ENCODE measurements at regions not wholly inside any gene's neighbourhood (a gene's known extent, or its start where the extent isn't known, plus 50 kb on each side); places are given as distances from the start of the nearest gene placed in this dataset.

DNA sequence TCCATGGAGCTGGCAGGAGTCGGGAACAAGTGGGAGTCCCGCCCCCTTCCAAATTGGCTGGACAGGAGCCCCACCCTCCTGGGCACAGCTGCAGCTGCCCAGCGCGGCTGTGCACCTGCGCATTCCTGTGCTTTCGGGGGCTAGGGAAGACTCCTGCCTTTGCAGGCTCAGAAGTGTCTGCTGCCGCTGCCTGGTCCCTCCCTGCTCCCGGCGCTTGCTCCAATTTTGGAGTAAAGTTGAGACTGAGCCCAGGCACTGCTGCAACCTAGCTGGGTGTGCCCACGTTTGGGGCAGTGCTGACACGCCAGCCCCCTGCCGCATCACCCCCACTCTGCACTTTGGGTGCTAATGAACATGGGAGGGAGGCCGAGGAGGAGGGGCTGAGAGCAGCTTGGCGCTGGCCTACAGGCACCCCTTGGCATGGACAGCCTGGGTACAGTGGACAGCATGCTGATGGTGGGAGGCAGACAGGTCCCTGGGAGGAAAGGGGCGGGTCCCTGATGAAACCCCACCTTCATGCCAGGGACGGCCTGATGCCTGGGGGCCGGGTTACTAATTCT lies 399.2 kb upstream of the CNTN4 start:
- no peak for DNase-seq

DNA sequence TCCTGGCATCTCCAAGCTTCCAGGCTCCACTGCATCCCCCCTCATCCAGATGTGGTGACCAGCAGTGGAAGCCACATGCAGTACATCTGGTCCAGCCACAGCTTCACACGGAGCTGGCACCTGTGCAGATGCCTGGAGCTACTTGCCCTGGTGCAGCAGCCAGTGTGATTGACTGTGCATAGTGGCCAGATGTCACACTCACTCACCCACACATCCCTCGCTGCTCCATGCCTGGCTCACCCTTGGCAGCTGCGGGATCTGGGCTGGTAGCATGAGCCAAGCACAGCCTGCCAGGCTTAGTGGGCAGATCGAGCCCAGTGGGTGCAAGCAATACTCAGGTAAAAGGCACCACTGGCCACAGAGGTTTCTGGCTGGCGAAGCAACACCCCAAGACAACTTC lies 398.0 kb upstream of the CNTN4 start:
- no peak for DNase-seq

DNA sequence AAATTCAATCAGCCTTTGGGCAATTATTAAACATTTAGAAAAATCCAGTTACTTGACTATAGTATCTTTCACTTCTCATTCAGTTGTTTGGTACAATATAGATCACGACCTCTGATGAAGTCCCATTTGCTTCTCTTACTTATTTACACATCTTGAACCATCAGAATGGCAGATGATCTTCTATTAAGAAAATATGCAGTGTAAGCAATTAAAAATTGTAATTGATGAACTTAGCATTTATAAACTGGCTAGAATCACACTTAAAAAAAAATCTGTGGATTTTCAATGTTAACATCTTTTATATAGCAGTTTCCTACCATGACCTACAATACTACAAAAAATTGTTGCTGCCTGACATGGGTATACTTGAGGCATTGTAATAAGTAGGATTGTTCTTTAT lies 395.5 kb upstream of the CNTN4 start:
- no peak for DNase-seq

DNA sequence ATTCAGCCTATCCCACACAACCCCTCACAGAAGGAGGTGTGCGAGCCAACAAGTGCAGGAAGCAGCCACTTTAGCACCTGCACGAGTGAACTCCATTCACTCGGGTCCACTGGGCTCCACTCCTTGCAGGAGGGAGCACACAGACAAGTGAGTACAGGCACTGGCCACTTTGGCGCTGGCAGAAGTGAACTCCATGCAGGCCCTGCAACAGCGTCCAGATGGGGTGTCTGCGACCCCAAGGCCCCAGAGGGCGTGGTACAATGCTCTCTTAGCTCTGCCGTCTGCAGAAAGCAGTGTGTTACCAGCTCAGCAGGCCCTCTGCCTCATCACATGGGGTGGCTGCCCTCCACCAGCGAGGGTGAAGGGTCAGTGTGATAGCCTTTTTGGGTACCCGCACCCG lies 388.0 kb upstream of the CNTN4 start:
- DNase-seq = no peak

DNA sequence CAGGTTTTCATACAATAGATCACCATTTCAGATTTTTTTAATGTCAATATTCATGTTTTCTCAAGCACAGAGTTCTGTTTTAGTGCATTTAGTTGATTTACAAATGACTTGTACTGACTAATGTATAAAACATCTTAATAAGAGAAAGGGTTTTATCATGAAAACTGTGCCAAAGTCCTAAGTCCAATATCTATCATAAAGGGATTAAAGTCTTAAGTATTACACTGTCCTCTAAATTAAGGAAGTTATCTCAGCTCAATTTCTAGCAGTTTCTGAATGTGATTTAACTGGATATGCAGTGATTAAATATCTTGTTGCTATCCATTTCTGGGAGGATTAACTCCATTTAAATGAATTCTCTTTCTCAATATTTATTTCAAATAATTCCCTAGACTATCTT lies 381.1 kb upstream of the CNTN4 start:
- DNase-seq = no peak

DNA sequence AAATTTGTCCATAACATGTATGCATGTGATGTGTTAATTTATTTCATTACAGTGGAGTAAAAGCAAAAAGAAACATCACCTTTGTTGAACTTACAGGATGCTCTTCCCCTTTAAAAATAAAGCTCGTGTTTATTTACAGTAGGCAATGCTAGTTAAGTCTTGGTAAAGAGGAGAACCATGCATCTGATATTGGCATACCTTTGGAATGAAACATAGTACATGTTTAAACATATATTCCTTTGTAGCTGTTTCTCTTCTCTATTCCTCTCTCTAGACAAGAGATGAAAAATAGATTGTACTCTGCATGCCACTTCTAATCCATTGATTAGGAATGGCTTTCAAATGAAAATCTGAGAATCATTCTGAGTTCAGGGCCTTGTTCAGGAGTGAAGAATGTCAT lies 374.9 kb upstream of the CNTN4 start:
- DNase-seq = no peak

DNA sequence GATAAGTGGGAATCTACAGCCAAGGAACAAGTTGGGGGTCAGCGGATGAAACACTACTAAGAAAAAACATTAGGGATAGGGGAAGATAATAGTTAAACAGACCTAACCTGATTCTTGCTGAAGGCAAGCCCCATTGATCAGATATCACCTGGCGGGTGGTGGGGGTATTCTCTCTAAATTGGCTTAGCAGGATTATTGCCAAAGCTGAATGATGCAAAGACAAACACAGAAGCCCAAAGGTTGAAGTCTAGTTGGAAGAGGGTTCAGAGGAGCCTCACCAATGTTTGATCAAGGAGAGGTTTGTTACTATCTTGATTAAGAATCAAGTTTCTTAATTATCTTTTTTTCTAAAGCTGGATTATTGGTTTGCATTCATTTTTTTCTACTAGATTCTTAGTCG lies 371.9 kb upstream of the CNTN4 start:
- no peak for DNase-seq

DNA sequence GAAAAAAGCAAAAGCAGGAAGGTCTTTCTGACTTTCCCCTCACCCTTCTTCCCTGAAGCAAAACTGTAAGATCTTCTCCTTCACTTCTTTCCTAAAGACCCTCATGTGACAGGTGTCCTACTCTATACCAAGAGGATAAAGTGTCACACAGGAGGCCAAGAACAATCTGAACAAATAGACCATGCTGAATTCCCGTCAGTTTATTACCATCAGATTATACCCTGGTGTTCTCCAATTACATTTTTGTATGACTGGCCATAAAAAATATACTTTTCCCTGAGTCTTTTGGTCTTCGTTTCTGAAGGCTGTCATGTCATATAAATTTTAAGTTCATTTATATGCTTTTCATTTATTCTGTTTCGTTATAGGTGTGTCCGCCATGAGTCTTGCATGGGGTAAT lies 371.4 kb upstream of the CNTN4 start:
- no peak for DNase-seq

DNA sequence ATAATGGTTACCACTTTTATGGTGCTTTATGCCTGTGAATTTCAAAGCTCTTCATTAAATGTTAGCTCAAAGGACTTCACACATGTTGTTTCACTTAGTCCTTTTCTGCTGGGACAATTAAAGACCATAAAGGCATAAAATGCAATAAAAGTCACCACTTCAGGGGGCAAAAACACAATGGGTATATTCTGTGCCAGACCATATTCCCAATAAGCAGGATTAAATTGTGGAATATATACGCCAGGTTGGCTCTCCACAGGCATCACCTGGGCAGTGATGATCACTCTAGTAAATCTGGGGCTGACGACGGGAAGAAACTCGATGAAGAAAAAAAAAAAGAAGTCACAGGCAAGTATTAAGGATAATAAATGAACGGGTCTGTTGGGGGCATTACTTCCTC lies 370.2 kb upstream of the CNTN4 start:
- no peak for DNase-seq

DNA sequence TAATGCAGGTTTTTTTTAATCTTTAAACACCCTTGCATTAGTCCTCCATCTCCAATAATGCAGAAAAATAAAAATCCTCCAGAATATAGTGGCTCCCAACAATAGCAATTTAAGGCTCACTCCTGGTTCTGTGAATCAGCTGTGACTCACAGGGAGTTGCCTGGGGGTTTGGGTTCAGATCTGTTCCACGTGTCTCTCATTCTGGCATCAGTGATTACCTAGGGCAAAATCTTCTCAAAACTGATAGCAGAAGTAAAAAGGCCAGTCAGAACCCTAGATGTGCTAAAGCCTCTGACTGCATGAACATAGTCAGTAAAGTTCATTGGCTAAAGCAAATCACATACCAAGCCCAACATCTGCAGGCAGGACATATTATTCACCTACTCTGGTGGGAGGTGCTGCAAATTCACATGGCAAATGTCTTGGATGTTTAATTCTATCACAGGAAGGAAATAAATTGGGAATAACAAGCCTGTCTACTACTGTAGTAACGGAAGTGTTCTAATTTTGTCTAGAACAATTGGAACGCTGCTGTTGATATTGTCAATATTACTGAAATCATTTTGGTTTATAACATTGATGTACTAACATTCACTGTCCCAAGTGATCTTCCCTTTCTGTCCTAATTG lies 364.1 kb upstream of the CNTN4 start:
- DNase-seq = no peak

DNA sequence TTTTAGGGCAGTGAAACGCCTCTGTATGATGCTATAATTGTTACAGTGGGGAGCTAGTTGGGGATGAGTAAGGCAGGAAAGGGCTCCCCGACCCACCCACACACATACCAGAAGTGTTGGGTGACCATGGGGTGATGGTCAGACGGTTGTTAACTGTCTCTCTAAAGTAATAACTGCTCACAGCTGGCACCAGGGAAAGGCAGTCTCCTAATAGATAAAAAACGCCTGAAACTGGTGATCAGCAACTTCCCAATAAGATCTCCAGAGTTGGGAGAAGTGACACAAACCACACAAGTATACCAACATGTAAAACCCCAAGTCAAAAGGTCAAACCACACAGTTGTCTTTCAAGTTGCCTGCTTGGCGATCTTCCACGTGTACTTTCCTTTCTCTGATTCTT lies 346.5 kb upstream of the CNTN4 start:
- no peak for DNase-seq

DNA sequence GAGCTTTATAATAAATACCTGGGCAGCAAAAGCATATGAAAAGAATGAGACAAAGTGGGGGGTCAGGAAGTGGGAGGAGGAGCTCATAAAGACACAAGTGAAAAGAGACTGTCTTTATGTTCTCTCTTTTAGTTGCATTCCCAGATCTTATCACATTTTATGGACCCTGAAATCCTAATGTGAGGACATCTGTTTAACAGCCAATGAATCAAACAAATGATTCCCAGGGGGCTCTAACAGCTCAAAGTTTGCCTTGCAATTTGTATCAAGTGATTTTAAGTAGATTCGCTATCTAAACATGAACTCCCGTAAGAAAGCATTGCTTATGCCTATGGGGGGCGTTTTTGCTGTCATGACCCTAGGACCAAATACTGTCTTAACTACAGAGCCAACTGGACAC lies 332.3 kb upstream of the CNTN4 start:
- DNase-seq = no peak

DNA sequence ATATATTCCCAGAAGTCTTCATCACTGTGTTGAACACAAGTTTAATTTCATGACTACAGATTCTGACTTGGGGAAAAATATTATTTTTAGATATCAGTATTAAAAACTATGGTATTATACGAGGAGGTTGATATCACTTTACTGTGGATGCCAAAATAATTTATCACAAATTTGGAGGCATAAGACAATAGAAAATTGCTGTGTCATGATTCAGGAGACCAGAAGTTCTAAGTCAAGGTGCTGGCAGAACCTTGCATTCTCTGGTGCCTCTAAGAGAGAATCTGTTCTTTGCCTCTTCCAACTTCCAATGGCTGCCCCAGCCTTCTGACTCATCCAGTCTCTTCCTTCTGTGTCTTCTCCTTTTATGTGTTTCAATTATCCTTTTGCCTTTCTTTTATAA lies 325.0 kb upstream of the CNTN4 start:
- no peak for DNase-seq

DNA sequence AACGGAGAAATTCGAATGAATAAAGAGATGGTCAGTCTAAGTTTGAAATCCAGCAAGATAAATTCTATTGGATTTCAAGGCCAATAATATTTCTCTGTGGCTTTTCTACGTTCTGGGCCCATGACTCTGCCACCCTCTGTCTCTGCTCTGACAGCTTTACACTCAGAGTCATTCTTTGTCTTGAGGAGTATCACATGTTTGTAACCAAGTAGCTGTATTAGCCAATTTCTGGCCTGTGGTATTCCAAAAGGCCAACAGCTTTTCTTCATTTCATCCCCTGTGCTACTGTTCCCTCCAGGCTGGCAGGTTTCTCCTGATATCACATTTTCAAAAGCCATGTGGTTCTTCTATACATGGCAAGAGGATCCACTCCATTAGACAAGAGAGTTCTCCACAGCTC lies 324.1 kb upstream of the CNTN4 start:
- peak; percentile 16 for DNase-seq

DNA sequence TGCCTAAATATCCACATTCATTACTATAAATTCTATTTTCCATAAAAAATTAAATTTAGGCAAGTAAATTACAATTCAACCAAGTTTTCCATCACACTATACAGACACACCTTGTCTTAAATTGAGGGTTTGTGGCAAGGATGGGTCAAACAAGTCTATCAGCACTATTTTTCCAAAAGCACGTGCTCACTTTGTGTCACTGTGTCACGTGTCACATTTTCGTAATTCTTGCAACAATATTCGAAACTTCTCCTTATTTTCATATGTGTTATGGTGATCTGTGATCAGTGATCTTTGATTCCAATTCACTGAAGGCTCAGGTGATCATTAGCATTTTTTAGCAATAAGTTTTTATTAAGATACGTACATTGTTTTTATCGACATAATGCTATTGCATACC lies 323.3 kb upstream of the CNTN4 start:
- DNase-seq = no peak

DNA sequence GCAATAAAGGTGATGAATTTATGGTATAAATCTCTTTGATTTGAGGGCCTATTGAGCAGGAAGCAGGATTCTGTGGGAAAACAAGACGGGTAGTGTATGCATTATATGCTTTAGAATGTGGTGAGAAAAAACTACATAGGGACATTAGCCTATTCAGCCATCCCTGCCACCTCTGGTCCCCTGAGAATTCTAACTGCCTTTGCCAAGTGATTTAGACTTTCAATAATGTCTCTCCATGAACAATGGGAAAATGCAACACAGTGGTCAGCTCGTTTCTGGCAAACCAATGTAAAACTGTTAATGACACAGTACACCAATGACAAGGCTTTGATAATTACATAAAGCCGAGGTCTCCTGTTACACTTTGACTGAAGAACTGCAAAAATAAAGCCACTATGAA lies 314.7 kb upstream of the CNTN4 start:
- DNase-seq = no peak

DNA sequence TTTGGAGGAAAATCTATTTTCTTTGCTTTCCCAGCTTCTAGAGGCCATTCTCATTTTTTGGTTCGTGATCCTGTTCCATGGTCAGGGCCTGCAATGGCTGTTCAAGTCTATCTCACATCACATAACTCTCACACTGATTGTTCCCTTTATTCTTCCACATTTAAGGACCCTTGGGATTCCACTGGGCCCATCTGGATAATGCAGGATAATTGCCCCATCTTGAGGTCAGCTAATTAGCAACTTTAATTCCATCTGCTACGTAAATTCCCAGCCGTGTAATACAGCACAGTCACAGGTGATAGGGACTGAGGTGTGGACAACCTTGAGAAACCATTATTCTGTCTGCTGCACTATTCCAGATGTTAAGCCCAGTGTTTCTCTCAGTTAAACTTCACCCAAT lies 311.6 kb upstream of the CNTN4 start:
- no peak for DNase-seq

DNA sequence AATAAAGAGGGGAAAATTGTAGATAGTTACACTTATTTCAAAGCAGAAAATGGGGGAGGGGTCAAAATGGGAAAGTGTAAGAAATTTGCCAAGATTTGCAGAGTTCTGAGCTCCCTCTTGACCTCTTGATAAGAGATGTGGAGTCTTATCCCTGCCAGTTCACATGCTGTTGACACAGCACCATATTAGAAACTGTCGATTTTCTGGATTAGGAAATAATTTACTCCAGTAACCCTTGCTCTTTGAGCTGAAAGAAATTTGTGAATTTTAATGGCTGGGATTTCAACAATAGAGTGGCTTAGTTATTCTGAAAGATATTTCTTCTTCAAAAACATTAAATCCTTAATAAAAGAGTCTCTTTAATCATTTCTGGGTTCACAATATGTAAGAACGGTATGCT lies 306.2 kb upstream of the CNTN4 start:
- DNase-seq = no peak

DNA sequence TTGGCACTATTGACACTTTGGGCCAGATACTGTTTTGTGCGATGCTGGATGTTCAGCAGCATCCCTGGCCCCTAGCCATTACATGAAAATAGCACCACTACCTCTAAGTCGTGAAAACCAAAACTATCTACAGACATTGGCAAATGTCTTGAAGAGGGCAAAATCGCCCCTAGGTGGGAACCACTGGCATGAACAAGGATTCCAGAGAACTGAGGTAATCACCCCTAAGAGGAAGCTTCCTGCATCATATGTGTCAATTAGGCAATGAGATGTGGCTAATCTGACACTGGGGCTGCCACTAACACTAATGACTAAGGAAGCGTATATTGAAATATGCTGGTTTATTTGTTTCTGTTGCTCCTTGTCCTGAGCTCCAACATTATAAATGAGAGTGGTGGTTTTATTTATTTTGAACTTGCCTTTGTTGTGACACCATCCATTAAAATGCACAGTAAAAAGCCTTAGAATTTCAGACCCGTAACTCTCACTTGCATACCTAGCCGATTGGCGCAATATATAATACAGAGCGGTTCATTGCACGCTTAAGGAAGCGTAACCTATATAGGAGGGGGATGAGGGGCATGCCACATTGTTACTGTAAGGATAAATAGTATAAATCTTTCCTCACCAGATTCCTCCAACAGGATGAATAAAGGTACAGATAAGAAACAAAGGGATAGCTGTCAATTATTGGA lies 299.8 kb upstream of the CNTN4 start:
- peak; percentile 47 for DNase-seq

DNA sequence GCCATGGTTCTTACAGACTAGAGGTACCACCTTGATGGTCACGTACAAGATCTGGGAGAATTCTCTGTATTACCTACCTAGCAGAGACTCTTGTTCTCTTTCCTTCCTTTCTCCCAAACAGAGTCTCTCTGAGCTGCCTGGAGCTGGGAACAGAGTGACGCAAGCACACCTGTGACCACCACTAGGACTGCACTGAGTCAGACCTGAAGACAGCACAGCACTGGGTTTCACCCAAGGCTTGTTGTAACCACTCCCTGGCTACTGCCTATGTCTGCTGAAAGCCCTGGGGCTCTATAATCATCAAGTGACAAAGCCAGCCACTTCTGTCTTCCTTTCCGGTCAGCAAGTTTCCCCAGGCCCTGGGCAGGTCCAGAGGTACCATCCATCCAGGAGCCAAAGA lies 293.3 kb upstream of the CNTN4 start:
- DNase-seq = no peak

DNA sequence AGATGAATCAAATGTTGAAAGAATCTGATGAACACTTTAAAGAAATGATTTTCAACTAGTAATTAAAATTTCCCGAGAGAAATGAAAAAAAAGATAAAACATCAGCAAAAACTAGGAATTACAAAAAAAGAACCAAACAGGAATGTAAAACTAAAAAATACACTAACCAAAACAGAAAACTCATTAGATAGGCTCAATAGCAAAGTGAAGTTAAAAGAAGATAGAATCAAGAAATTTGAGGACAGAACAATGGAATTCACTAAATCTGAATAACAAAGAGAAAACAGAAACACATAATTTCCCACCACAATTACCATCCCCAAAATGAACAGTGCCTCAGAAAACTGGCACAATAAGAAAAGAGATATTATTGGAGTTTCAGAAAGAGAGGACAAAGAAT lies 290.1 kb upstream of the CNTN4 start:
- DNase-seq = no peak

DNA sequence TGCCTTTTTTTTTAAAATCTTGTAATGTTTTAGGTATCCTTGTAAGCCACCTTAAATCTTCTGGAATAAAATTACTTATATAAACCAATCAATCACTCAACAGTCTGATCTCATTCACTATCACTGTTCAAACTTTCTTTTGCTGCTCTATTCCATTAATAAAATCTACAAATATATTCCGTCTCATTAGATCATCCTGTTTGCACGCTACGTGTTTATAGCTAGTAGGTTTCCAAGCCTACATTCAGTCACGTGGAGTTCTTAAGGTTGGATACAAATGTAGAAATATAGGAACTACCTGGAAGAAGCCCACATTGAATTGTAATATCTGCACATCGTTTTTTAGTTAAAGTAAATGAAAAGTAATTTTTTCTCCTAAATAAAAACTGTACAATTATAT lies 274.8 kb upstream of the CNTN4 start:
- no peak for DNase-seq

DNA sequence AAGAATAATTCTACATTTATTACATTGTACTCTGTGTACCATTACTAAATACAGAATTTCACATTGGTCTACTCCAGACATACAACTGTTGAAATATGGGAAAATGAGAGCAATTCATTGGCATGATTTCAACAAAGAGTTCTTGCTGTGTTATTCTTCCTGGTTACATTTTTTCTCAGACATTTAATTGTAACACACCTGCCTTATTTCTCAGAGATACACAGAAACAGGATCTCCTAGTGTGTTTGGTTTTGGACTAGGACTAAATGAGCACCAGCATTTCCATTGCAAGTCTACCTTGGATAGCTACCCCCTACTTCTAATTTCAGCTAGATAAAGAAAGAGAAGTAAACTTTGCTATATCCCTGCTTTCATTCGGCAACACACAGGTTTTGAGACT lies 274.3 kb upstream of the CNTN4 start:
- no peak for DNase-seq

DNA sequence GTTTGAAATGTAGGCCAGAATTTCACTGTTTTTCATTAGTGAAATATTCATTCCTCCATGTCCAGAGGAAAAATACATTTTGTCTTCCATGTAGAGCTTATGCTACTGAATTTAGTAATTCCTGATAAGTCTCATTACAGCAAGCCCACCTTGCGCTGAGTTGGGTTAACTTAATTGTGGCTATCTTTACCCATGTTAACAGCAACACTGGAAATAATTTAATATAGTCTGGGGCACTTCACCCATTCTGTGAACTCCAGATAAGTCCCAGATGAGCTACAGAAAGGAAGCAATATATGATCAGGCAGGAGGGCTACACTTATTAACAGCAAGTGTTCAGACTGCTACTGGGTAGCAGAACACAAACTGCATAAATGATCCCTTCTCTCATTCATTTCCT lies 270.1 kb upstream of the CNTN4 start:
- DNase-seq = no peak

DNA sequence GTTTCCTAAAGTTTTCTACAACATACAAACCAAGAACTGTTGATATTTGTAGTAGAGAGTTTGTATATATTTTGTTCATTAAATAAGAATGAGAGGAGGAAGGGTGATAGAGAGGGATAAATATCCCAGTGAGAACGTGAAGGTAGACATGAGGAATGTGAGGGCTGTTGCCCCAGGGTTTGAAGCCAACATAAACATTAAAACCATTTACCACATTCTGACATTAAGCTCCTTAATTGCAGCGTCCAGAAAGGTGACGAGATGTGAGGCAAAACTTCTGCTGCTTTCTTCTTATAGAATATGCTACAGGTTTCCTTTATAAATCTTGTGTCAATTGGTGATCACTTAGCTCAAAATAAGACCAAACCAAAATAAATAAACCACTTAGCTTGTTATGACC lies 267.8 kb upstream of the CNTN4 start:
- DNase-seq = no peak
